ENCODE measurements at regions not wholly inside any gene's neighbourhood (a gene's known extent, or its start where the extent isn't known, plus 50 kb on each side); places are given as distances from the start of the nearest gene placed in this dataset.

- TF ChIP-seq POLR2AphosphoS5 (IDR thresholded peaks at IDR 0.05) (no peak), RAD21 (conservative IDR thresholded peaks at IDR 0.05) (no peak), CTCF (IDR thresholded peaks at IDR 0.05; ENCODE audit: poor library complexity, severe bottlenecking) (no peak)
- Histone ChIP-seq H4K20me1 (ENCODE audit: insufficient read depth) (no peaks in the 10 kb centered on the region), H2AFZ (ENCODE audit: low read depth, low read length) (no peak overlapping the region), H3K36me3 (ENCODE audit: insufficient read depth, low read length) (no peaks in the 10 kb centered on the region), H3K9me2 (ENCODE audit: insufficient read depth, low read length) (no peaks in the 10 kb centered on the region), H3K4me2 (ENCODE audit: low read length) (no peak overlapping the region), H3K4me3 (ENCODE audit: low read length) (no peak overlapping the region), H3F3A (ENCODE audit: insufficient read depth, low read length, poor library complexity, severe bottlenecking) (no peaks in the 10 kb centered on the region), H3K27me3 (ENCODE audit: insufficient read depth, low read depth, low read length) (no peaks in the 10 kb centered on the region), H3K27ac (ENCODE audit: low read length) (no peak overlapping the region), H3K9ac (ENCODE audit: low read length) (no peak overlapping the region), H3K9me3 (ENCODE audit: low read length) (no peaks in the 10 kb centered on the region), H3K79me2 (replicated peaks; ENCODE audit: insufficient read depth, low read length) (no peaks in the 10 kb centered on the region)
Observed at GRCh38 chr3:137084586-137084985, 126.8 kb downstream of the IL20RB start.

DNA sequence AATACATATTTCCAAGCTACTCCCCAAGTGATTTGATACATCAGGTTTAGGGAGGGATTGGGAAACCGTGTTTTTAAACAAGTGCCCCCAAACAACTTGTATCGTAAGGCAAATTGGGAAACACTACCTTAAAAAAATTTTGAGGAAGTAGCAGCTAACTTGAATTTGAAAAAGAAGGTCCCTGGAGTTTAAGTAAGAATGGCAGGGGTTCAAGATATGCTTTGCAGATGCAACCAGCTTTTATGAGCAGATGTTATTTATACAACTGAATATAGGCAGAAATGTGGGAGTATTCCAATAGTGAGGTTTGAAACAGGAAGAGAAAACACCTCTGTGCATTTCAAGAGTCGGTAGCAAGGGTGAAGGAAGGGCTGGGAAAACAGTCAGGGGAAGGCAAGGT, 139.6 kb downstream of the IL20RB start:
- Histone ChIP-seq H3K9me3 (ENCODE audit: low read length) (no peaks in the 10 kb centered on the region), H3K27me3 (ENCODE audit: insufficient read depth, low read depth, low read length) (no peaks in the 10 kb centered on the region), H3K4me3 (ENCODE audit: low read length) (no peak overlapping the region), H3K4me2 (ENCODE audit: low read length) (no peak overlapping the region), H3K27ac (ENCODE audit: low read length) (no peak overlapping the region), H4K20me1 (ENCODE audit: insufficient read depth) (no peaks in the 10 kb centered on the region), H3K36me3 (ENCODE audit: insufficient read depth, low read length) (no peaks in the 10 kb centered on the region), H3K79me2 (replicated peaks; ENCODE audit: insufficient read depth, low read length) (no peaks in the 10 kb centered on the region), H3K9me2 (ENCODE audit: insufficient read depth, low read length) (no peaks in the 10 kb centered on the region), H3K9ac (ENCODE audit: low read length) (no peak overlapping the region), H3F3A (ENCODE audit: insufficient read depth, low read length, poor library complexity, severe bottlenecking) (no peaks in the 10 kb centered on the region), H2AFZ (ENCODE audit: low read depth, low read length) (no peak overlapping the region)
- TF ChIP-seq EP300 (conservative IDR thresholded peaks at IDR 0.05; ENCODE audit: poor library complexity, severe bottlenecking) (no peak), CTCF (IDR thresholded peaks at IDR 0.05; ENCODE audit: poor library complexity, severe bottlenecking) (no peak), MXI1 (conservative IDR thresholded peaks at IDR 0.05; ENCODE audit: poor library complexity, severe bottlenecking) (no peak), SMC3 (conservative IDR thresholded peaks at IDR 0.05; ENCODE audit: poor library complexity) (no peak), POLR2AphosphoS5 (IDR thresholded peaks at IDR 0.05) (no peak), EZH2 (IDR thresholded peaks at IDR 0.05; ENCODE audit: borderline replicate concordance, insufficient read depth, low read length, poor library complexity, severe bottlenecking) (no peak), TAF1 (IDR thresholded peaks at IDR 0.05; ENCODE audit: low read depth) (no peak), RAD21 (conservative IDR thresholded peaks at IDR 0.05) (no peak)
- TF ChIP-seq, protein P1, sequence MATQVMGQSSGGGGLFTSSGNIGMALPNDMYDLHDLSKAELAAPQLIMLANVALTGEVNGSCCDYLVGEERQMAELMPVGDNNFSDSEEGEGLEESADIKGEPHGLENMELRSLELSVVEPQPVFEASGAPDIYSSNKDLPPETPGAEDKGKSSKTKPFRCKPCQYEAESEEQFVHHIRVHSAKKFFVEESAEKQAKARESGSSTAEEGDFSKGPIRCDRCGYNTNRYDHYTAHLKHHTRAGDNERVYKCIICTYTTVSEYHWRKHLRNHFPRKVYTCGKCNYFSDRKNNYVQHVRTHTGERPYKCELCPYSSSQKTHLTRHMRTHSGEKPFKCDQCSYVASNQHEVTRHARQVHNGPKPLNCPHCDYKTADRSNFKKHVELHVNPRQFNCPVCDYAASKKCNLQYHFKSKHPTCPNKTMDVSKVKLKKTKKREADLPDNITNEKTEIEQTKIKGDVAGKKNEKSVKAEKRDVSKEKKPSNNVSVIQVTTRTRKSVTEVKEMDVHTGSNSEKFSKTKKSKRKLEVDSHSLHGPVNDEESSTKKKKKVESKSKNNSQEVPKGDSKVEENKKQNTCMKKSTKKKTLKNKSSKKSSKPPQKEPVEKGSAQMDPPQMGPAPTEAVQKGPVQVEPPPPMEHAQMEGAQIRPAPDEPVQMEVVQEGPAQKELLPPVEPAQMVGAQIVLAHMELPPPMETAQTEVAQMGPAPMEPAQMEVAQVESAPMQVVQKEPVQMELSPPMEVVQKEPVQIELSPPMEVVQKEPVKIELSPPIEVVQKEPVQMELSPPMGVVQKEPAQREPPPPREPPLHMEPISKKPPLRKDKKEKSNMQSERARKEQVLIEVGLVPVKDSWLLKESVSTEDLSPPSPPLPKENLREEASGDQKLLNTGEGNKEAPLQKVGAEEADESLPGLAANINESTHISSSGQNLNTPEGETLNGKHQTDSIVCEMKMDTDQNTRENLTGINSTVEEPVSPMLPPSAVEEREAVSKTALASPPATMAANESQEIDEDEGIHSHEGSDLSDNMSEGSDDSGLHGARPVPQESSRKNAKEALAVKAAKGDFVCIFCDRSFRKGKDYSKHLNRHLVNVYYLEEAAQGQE (IDR thresholded peaks at IDR 0.05; ENCODE audit: borderline replicate concordance): no peak

Data from neural cell (in vitro differentiated cells).